SK-N-MC (cell line): ENCODE measurements at regions not wholly inside any gene's neighbourhood (a gene's known extent, or its start where the extent isn't known, plus 50 kb on each side); places are given as distances from the start of the nearest gene placed in this dataset.
"Not testable (repeated sequence)": the region's sequence is repeated elsewhere in the genome, so short reads cannot be mapped to it uniquely, and the experiment has no call there.

Source experiments
- DNase-seq: peaks from one replicate; pipeline ENCODE4 v3.0.0-alpha.2; 2011; ENCODE audit warnings: low read depth, low spot score
- H3K27ac ChIP-seq: fragments of 200-600 bp; sonication (generic); 2 replicates; pipeline ENCODE4 v1.5.1; 2016; ENCODE audit warnings: mixed run types
- H3K36me3 ChIP-seq: fragments of 200-600 bp; sonication (generic); 2 replicates; pipeline ENCODE4 v1.6.1; 2017; ENCODE audit warnings: antibody characterized with exemption, low read length, mixed read lengths; ENCODE audit not compliant: insufficient read depth
- H3K4me3 ChIP-seq: fragments of 200-600 bp; sonication (generic); 2 replicates; pipeline ENCODE4 v1.5.1; 2016
- H3K9ac ChIP-seq: fragments of 200-600 bp; sonication (generic); 2 replicates; pipeline ENCODE4 v1.8.0; 2017; ENCODE audit warnings: mixed run types, mixed read lengths; ENCODE audit not compliant: insufficient read length
- H3K9me3 ChIP-seq: fragments of 200-600 bp; sonication (generic); 2 replicates; pipeline ENCODE4 v1.6.1; 2017; ENCODE audit warnings: low read depth, mild to moderate bottlenecking, antibody characterized with exemption, low read length, moderate library complexity, mixed read lengths
- EZH2 ChIP-seq: fragments of 200-600 bp; sonication (generic); IDR thresholded peaks from one replicate; pipeline ENCODE4 v1.6.1; 2017; ENCODE audit warnings: antibody characterized with exemption
- FOXP2 ChIP-seq: optimal IDR thresholded peaks from 2 replicates; pipeline ENCODE3; 2011; ENCODE audit warnings: mild to moderate bottlenecking, moderate library complexity; ENCODE audit not compliant: insufficient read depth; ENCODE audit errors: extremely low read length, control extremely low read depth
- POLR2AphosphoS5 ChIP-seq: IDR thresholded peaks from 2 replicates; pipeline ENCODE4 v1.6.1; 2012; ENCODE audit warnings: mild to moderate bottlenecking, low read depth, low read length, borderline replicate concordance

- no peak for DNase-seq
- Histone ChIP-seq H3K36me3 (no peaks in the 10 kb centered on the region), H3K27ac (no peak overlapping the region), H3K9me3 (no peaks in the 10 kb centered on the region), H3K9ac (no peak overlapping the region), H3K4me3 (no peak overlapping the region)
- TF ChIP-seq EZH2 = no peak
- no peak for TF ChIP-seq FOXP2
- TF ChIP-seq POLR2AphosphoS5 = no peak
These were observed 129.2 kb upstream of the TNPO1 start for GRCh38 chr5:72687288-72687687.

- TF ChIP-seq FOXP2 (no peak), EZH2 (no peak), POLR2AphosphoS5 (no peak)
- H3K27ac ChIP-seq = no peak overlapping the region
- H3K4me3 ChIP-seq = no peak overlapping the region
- H3K9me3 ChIP-seq = no peaks in the 10 kb centered on the region
- H3K36me3 ChIP-seq = no peaks in the 10 kb centered on the region
- H3K9ac ChIP-seq = no peak overlapping the region
- DNase-seq = no peak
These were observed 133.9 kb upstream of the TNPO1 start for GRCh38 chr5:72682561-72682960.

GRCh38 chr5:72681781-72682180 lies 134.7 kb upstream of the TNPO1 start:
- Histone ChIP-seq H3K4me3 (no peak overlapping the region), H3K36me3 (no peaks in the 10 kb centered on the region), H3K9me3 (no peaks in the 10 kb centered on the region), H3K9ac (no peak overlapping the region), H3K27ac (no peak overlapping the region)
- no peak for TF ChIP-seq POLR2AphosphoS5
- TF ChIP-seq FOXP2 = no peak
- TF ChIP-seq EZH2 = no peak
- DNase-seq = no peak

GRCh38 chr5:72677447-72677846 lies 139.0 kb upstream of the TNPO1 start:
- no peak overlapping the region for H3K9ac ChIP-seq
- TF ChIP-seq FOXP2 (no peak), EZH2 (no peak), POLR2AphosphoS5 (no peak)
- no peaks in the 10 kb centered on the region for H3K36me3 ChIP-seq
- H3K4me3 ChIP-seq = no peak overlapping the region
- no peak overlapping the region for H3K27ac ChIP-seq
- no peak for DNase-seq
- H3K9me3 ChIP-seq = no peaks in the 10 kb centered on the region

- not testable (repeated sequence) for H3K36me3 ChIP-seq, H3K4me3 ChIP-seq, H3K27ac ChIP-seq, DNase-seq, H3K9me3 ChIP-seq, H3K9ac ChIP-seq
These were observed 139.6 kb upstream of the TNPO1 start for GRCh38 chr5:72676831-72677230.

- H3K9me3 ChIP-seq = no peaks in the 10 kb centered on the region
- H3K27ac ChIP-seq = no peak overlapping the region
- no peaks in the 10 kb centered on the region for H3K36me3 ChIP-seq
- no peak for TF ChIP-seq FOXP2
- TF ChIP-seq EZH2 = no peak
- TF ChIP-seq POLR2AphosphoS5 = no peak
- no peak for DNase-seq
- H3K4me3 ChIP-seq = no peak overlapping the region
- no peak overlapping the region for H3K9ac ChIP-seq
These were observed 142.8 kb upstream of the TNPO1 start for GRCh38 chr5:72673623-72674022.

- Histone ChIP-seq H3K9me3 (no peaks in the 10 kb centered on the region), H3K9ac (no peak overlapping the region), H3K27ac (no peak overlapping the region), H3K36me3 (no peaks in the 10 kb centered on the region), H3K4me3 (no peak overlapping the region)
- TF ChIP-seq EZH2 = no peak
- TF ChIP-seq FOXP2 = no peak
- TF ChIP-seq POLR2AphosphoS5 = no peak
- DNase-seq = no peak
These were observed 143.3 kb upstream of the TNPO1 start for GRCh38 chr5:72673180-72673579.

GRCh38 chr5:72667708-72668107 lies 148.8 kb upstream of the TNPO1 start:
- no peaks in the 10 kb centered on the region for H3K9me3 ChIP-seq
- H3K27ac ChIP-seq = no peak overlapping the region
- no peak for TF ChIP-seq EZH2
- TF ChIP-seq POLR2AphosphoS5 = no peak
- no peak for TF ChIP-seq FOXP2
- H3K36me3 ChIP-seq = no peaks in the 10 kb centered on the region
- no peak for DNase-seq
- H3K4me3 ChIP-seq = no peak overlapping the region
- H3K9ac ChIP-seq = no peak overlapping the region

- H3K4me3 ChIP-seq = no peak overlapping the region
- no peak for TF ChIP-seq EZH2
- no peak for TF ChIP-seq FOXP2
- no peak for TF ChIP-seq POLR2AphosphoS5
- no peak overlapping the region for H3K9ac ChIP-seq
- no peak for DNase-seq
- H3K9me3 ChIP-seq = no peaks in the 10 kb centered on the region
- H3K36me3 ChIP-seq = no peaks in the 10 kb centered on the region
- H3K27ac ChIP-seq = no peak overlapping the region
These were observed 153.5 kb upstream of the TNPO1 start for GRCh38 chr5:72662936-72663335.
